HEK293 (cell line): ENCODE measurements at regions not wholly inside any gene's neighbourhood (a gene's known extent, or its start where the extent isn't known, plus 50 kb on each side); places are given as distances from the start of the nearest gene placed in this dataset.
A peak's percentile ranks its signal among the peaks of the same experiment; 100 is the strongest.

ENCODE experiments used
- CTCF ChIA-PET: fragments of 350-600 bp; formaldehyde crosslinking; extraction: SDS; loops from one replicate; lab custom pipeline; 2021; ENCODE audit warnings: antibody characterized with exemption; lab: Yijun Ruan, JAX
- POLR2A ChIA-PET: fragments of 300-600 bp; formaldehyde crosslinking; extraction: SDS; loops from one replicate; lab custom pipeline; 2020; ENCODE audit warnings: antibody characterized with exemption, inconsistent platforms; lab: Yijun Ruan, JAX
- H3K27ac ChIP-seq: fragments of 200-500 bp; sonication (Bioruptor generic); 2 replicates; pipeline ENCODE4 v1.5.1; 2014; ENCODE audit warnings: low read depth, low read length, control low read depth, inconsistent platforms; ENCODE audit errors: extremely low read depth
- H3K36me3 ChIP-seq, 2 experiments: fragments of 200-500 bp in 1 of 2; sonication (Bioruptor generic) in 1 of 2; 1 replicate in 1 of 2; 2 replicates in 1 of 2; pipeline ENCODE4 v1.5.1; 2014 to 2017; ENCODE audit warnings: inconsistent platforms in 2 of 2, low read length in 2 of 2; ENCODE audit not compliant: control insufficient read depth in 2 of 2, insufficient read depth in 1 of 2
- H3K4me1 ChIP-seq: fragments of 200-500 bp; sonication (Bioruptor generic); 2 replicates; pipeline ENCODE4 v1.5.1; 2014; ENCODE audit warnings: mild to moderate bottlenecking, low read length, inconsistent platforms; ENCODE audit not compliant: control insufficient read depth, insufficient read depth
- H3K4me3 ChIP-seq: 2 replicates; pipeline ENCODE4 v1.5.1; 2011; ENCODE audit warnings: low read depth, mild to moderate bottlenecking, control low read depth, low read length, moderate library complexity
- H3K9me3 ChIP-seq: fragments of 200-500 bp; sonication (Bioruptor generic); 2 replicates; pipeline ENCODE4 v1.5.1; 2014; ENCODE audit warnings: low read depth, low read length, inconsistent platforms; ENCODE audit not compliant: control insufficient read depth, insufficient read depth
- INSM2 ChIP-seq: fragments of 450-650 bp; formaldehyde crosslinking; IDR thresholded peaks from 2 replicates; pipeline ENCODE4 v1.5.1; 2016; ENCODE audit warnings: missing biosample characterization, missing genetic modification characterization
- KLF10 ChIP-seq: fragments of 450-650 bp; IDR thresholded peaks from 2 replicates; pipeline ENCODE4 v1.5.1; 2018; ENCODE audit warnings: missing biosample characterization, mild to moderate bottlenecking, missing genetic modification characterization
- MEIS1 ChIP-seq: sonication (generic); formaldehyde crosslinking; IDR thresholded peaks from 2 replicates; pipeline ENCODE4 v1.8.1; 2022; ENCODE audit warnings: missing genetic modification reagents, mild to moderate bottlenecking, borderline replicate concordance
- OSR2 ChIP-seq: fragments of 450-650 bp; formaldehyde crosslinking; IDR thresholded peaks from 2 replicates; pipeline ENCODE4 v1.5.1; 2016; ENCODE audit warnings: missing biosample characterization, missing genetic modification characterization
- SP7 ChIP-seq: fragments of 450-650 bp; formaldehyde crosslinking; IDR thresholded peaks from 2 replicates; pipeline ENCODE4 v1.5.1; 2016; ENCODE audit warnings: missing biosample characterization, missing genetic modification characterization
- TCF7L2 ChIP-seq: IDR thresholded peaks from 2 replicates; pipeline ENCODE4 v1.6.1; 2011; ENCODE audit warnings: low read depth, mild to moderate bottlenecking, inconsistent platforms, low read length, moderate library complexity, borderline replicate concordance
- TRIM28 ChIP-seq: IDR thresholded peaks from 2 replicates; pipeline ENCODE4 v1.6.1; 2011; ENCODE audit warnings: low read length, control low read depth, borderline replicate concordance
- ZBTB21 ChIP-seq: fragments of 450-650 bp; formaldehyde crosslinking; IDR thresholded peaks from 2 replicates; pipeline ENCODE4 v1.5.1; 2017; ENCODE audit warnings: missing biosample characterization, missing genetic modification characterization
- ZFP69B ChIP-seq: fragments of 450-650 bp; formaldehyde crosslinking; IDR thresholded peaks from 2 replicates; pipeline ENCODE4 v1.5.1; 2016; ENCODE audit warnings: missing biosample characterization, missing genetic modification characterization
- ZNF157 ChIP-seq: fragments of 450-650 bp; formaldehyde crosslinking; IDR thresholded peaks from 2 replicates; pipeline ENCODE4 v1.5.1; 2016; ENCODE audit warnings: missing biosample characterization, missing genetic modification characterization
- ZNF18 ChIP-seq: fragments of 450-650 bp; formaldehyde crosslinking; IDR thresholded peaks from 2 replicates; pipeline ENCODE4 v1.5.1; 2016; ENCODE audit warnings: missing biosample characterization, missing genetic modification characterization
- ZNF239 ChIP-seq: fragments of 450-650 bp; formaldehyde crosslinking; IDR thresholded peaks from 2 replicates; pipeline ENCODE4 v1.5.1; 2016; ENCODE audit warnings: missing biosample characterization, missing genetic modification characterization
- ZNF24 ChIP-seq: fragments of 450-650 bp; formaldehyde crosslinking; IDR thresholded peaks from 2 replicates; pipeline ENCODE4 v1.5.1; 2016; ENCODE audit warnings: missing biosample characterization, missing genetic modification characterization
- ZNF324 ChIP-seq: fragments of 450-650 bp; formaldehyde crosslinking; IDR thresholded peaks from 2 replicates; pipeline ENCODE4 v1.5.1; 2016; ENCODE audit warnings: missing biosample characterization, missing genetic modification characterization
- ZNF449 ChIP-seq: fragments of 450-650 bp; formaldehyde crosslinking; IDR thresholded peaks from 2 replicates; pipeline ENCODE4 v1.5.1; 2017; ENCODE audit warnings: missing biosample characterization, mild to moderate bottlenecking, missing genetic modification characterization, moderate library complexity
- ZNF544 ChIP-seq: fragments of 450-650 bp; formaldehyde crosslinking; IDR thresholded peaks from 2 replicates; pipeline ENCODE4 v1.5.0; 2017; ENCODE audit warnings: missing biosample characterization, missing genetic modification characterization
- ZNF600 ChIP-seq: fragments of 450-650 bp; formaldehyde crosslinking; IDR thresholded peaks from 2 replicates; pipeline ENCODE4 v1.5.1; 2016; ENCODE audit warnings: missing biosample characterization, missing genetic modification characterization
- ZNF629 ChIP-seq: fragments of 450-650 bp; formaldehyde crosslinking; IDR thresholded peaks from 2 replicates; pipeline ENCODE4 v1.5.1; 2017; ENCODE audit warnings: missing biosample characterization, missing genetic modification characterization
- ZNF639 ChIP-seq: fragments of 450-650 bp; formaldehyde crosslinking; IDR thresholded peaks from 2 replicates; pipeline ENCODE4 v1.5.1; 2016; ENCODE audit warnings: missing biosample characterization, missing genetic modification characterization
- ZNF747 ChIP-seq: fragments of 450-650 bp; formaldehyde crosslinking; IDR thresholded peaks from 2 replicates; pipeline ENCODE4 v1.5.1; 2016; ENCODE audit warnings: missing biosample characterization, missing genetic modification characterization

GRCh38 chr5:174383210-174384167 lies 338.0 kb downstream of the NSG2 start (continued):
- TF ChIP-seq ZNF449 (tag by site-specific recombination) (no peak), ZNF239 (no peak), SP7 (tag by site-specific recombination) (peak; percentile 87)
- TF ChIP-seq, all 188 proteins: peak for 15

GRCh38 chr5:174384509-174384947 lies 339.0 kb downstream of the NSG2 start:
- Histone ChIP-seq H3K36me3 (no peaks in the 10 kb centered on the region), H3K4me1 (peaks cover 21% of the 10 kb centered on the region), H3K4me3 (no peak overlapping the region), H3K27ac (peak overlapping the region; percentile 65), H3K9me3 (no peaks in the 10 kb centered on the region)
- ChIA-PET CTCF (no interaction called here), POLR2A (no interaction called here)
- TF ChIP-seq ZNF600 (tag by site-specific recombination) (peak; percentile 52; the same call in 1 of the 2 replicates), ZNF629 (tag by site-specific recombination) (peak; percentile 80), OSR2 (peak; percentile 81), ZNF157 (tag by site-specific recombination) (no peak), TRIM28 (peak; percentile 33; the same call in 1 of the 2 replicates), ZNF324 (0 out of 2 replicates have a peak, but pooled peaks have one; percentile 26), ZNF639 (tag by site-specific recombination) (no peak), ZNF18 (tag by site-specific recombination) (peak; percentile 79), KLF10 (peak; percentile 46; the same call in 1 of the 2 replicates), ZNF24 (tag by site-specific recombination) (0 out of 2 replicates have a peak, but pooled peaks have one; percentile 18), ZNF544 (tag by site-specific recombination) (no peak), TCF7L2 (peak; percentile 34; the same call in 1 of the 2 replicates), ZNF747 (no peak), ZFP69B (tag by site-specific recombination) (peak; percentile 56; the same call in 1 of the 2 replicates), MEIS1 (CRISPR knock-in tag) (no peak), INSM2 (tag by site-specific recombination) (no peak), ZBTB21 (tag by site-specific recombination) (no peak), SP7 (tag by site-specific recombination) (peak; percentile 85)
